HepG2 (cell line): ENCODE measurements at regions not wholly inside any gene's neighbourhood (a gene's known extent, or its start where the extent isn't known, plus 50 kb on each side); places are given as distances from the start of the nearest gene placed in this dataset.

Experiments
- HNF1B ChIP-seq: sonication (generic); formaldehyde crosslinking; IDR thresholded peaks from 2 replicates; pipeline ENCODE4 v1.5.1; 2020; ENCODE audit warnings: mild to moderate bottlenecking, moderate library complexity, missing genetic modification reagents
- NFYB ChIP-seq: sonication (generic); formaldehyde crosslinking; IDR thresholded peaks from 2 replicates; pipeline ENCODE4 v1.4.0; 2020; ENCODE audit warnings: missing genetic modification reagents
- ZFP36 ChIP-seq: fragments of 150-350 bp; IDR thresholded peaks from 2 replicates; pipeline ENCODE4 v1.6.1; 2018; ENCODE audit warnings: borderline replicate concordance, low read length, low read depth; ENCODE audit not compliant: partially characterized antibody

GRCh38 chr5:90054612-90055011 lies 354.9 kb downstream of the CETN3 start:
- no peak for TF ChIP-seq NFYB (CRISPR knock-in tag)
- TF ChIP-seq ZFP36, result no peak
- TF ChIP-seq HNF1B (CRISPR knock-in tag), result no peak
